Endothelial cell of umbilical vein (primary cell): ENCODE measurements at regions not wholly inside any gene's neighbourhood (a gene's known extent, or its start where the extent isn't known, plus 50 kb on each side); places are given as distances from the start of the nearest gene placed in this dataset.

Experiments
- BruUV-seq: library from RNA; stranded (reverse); fragments of 400-500 nt; replicated peaks from 2 replicates; lab custom pipeline; 2021; lab: Mats Ljungman, UMichigan
- CTCF ChIA-PET: fragments of 300-600, 350-600 bp; sonication (Branson Sonifier 250); formaldehyde crosslinking; loops from one replicate; lab custom pipeline; 2021; ENCODE audit warnings: antibody characterized with exemption, inconsistent platforms; lab: Charles Lee
- POLR2A ChIA-PET: fragments of 300-600, 350-600 bp; sonication (Branson Sonifier 250); formaldehyde crosslinking; loops from one replicate; lab custom pipeline; 2021; ENCODE audit warnings: antibody characterized with exemption, inconsistent platforms; lab: Charles Lee
- DNase-seq: peaks from one replicate; pipeline ENCODE4 v3.0.0-alpha.2; 2011; ENCODE audit warnings: low read depth, low spot score
- FAIRE-seq: peaks from 2 replicates; lab custom pipeline; 2011; peaks lifted over from hg19 to GRCh38; lab: Jason Lieb, UNC
- H2AFZ ChIP-seq: 2 replicates; pipeline ENCODE4 v1.6.0; 2012; ENCODE audit warnings: low read depth, low read length, control low read depth, inconsistent platforms
- H3K27ac ChIP-seq: 2 replicates; pipeline ENCODE4 v1.5.1; 2011; ENCODE audit warnings: low read depth, mild to moderate bottlenecking, control low read depth, low read length, moderate library complexity; ENCODE audit not compliant: insufficient read depth
- H3K27me3 ChIP-seq, 2 experiments: 2 replicates each; pipeline versions ENCODE4 v1.6.0 to v1.6.1; 2011; ENCODE audit warnings: low read length in 2 of 2, mixed read lengths in 1 of 2; ENCODE audit not compliant: control insufficient read depth in 2 of 2, insufficient read depth in 2 of 2
- H3K36me3 ChIP-seq, 2 experiments: 2 replicates in 1 of 2; 3 replicates in 1 of 2; pipeline ENCODE4 v1.5.1; 2011; ENCODE audit warnings: low read length in 2 of 2, mild to moderate bottlenecking in 1 of 2, moderate library complexity in 1 of 2; ENCODE audit not compliant: control insufficient read depth in 2 of 2, insufficient read depth in 2 of 2; ENCODE audit errors: extremely low read depth in 1 of 2
- H3K4me1 ChIP-seq: 3 replicates; pipeline ENCODE4 v1.5.1; 2011; ENCODE audit warnings: mild to moderate bottlenecking, low read length; ENCODE audit not compliant: control insufficient read depth, insufficient read depth; ENCODE audit errors: extremely low read depth
- H3K4me2 ChIP-seq: 2 replicates; pipeline ENCODE4 v1.6.1; 2011; ENCODE audit warnings: low read length, control low read depth, mixed read lengths; ENCODE audit not compliant: insufficient read depth
- H3K4me3 ChIP-seq, 3 experiments: fragments of 200-600 bp in 1 of 3; sonication (generic), shearing (Covaris generic) in 1 of 3; replicated peaks in 1 of 3; 2 replicates each; pipeline ENCODE4 v1.5.1; 2011 to 2016; ENCODE audit warnings: control low read depth in 3 of 3, low read length in 3 of 3, mild to moderate bottlenecking in 2 of 3, inconsistent platforms in 1 of 3, low read depth in 1 of 3, moderate library complexity in 1 of 3; ENCODE audit not compliant: insufficient read depth in 1 of 3
- H3K79me2 ChIP-seq: 2 replicates; pipeline ENCODE4 v1.6.0; 2012; ENCODE audit warnings: low read length, inconsistent platforms; ENCODE audit not compliant: control insufficient read depth, insufficient read depth
- H3K9ac ChIP-seq: replicated peaks from 2 replicates; pipeline ENCODE3; 2011; ENCODE audit warnings: low read length, control low read depth; ENCODE audit not compliant: insufficient read depth; ENCODE audit errors: extremely low read depth
- H3K9me1 ChIP-seq: replicated peaks from 3 replicates; pipeline ENCODE4 v1.6.0; 2011; ENCODE audit warnings: mild to moderate bottlenecking, low read length; ENCODE audit not compliant: control insufficient read depth, insufficient read depth; ENCODE audit errors: extremely low read depth
- H3K9me3 ChIP-seq: replicated peaks from 2 replicates; pipeline ENCODE4 v1.5.1; 2012; ENCODE audit warnings: low read length, inconsistent platforms; ENCODE audit not compliant: control insufficient read depth, insufficient read depth
- H4K20me1 ChIP-seq: replicated peaks from 2 replicates; pipeline ENCODE3; 2011; ENCODE audit warnings: mild to moderate bottlenecking, low read length; ENCODE audit not compliant: control insufficient read depth, insufficient read depth; ENCODE audit errors: extremely low read depth
- EZH2 ChIP-seq: IDR thresholded peaks from 2 replicates; pipeline ENCODE4 v1.6.1; 2012; ENCODE audit warnings: borderline replicate concordance, low read depth, mild to moderate bottlenecking, moderate library complexity, low read length, inconsistent platforms; ENCODE audit not compliant: severe bottlenecking
- FOS ChIP-seq: IDR thresholded peaks from 2 replicates; pipeline ENCODE4 v1.6.1; 2011; ENCODE audit warnings: mild to moderate bottlenecking, low read length, moderate library complexity, borderline replicate concordance; ENCODE audit not compliant: insufficient read depth
- GATA2 ChIP-seq: IDR thresholded peaks from 2 replicates; pipeline ENCODE4 v1.7.0; 2011; ENCODE audit warnings: low read depth, mild to moderate bottlenecking, moderate library complexity, mixed read lengths, low read length; ENCODE audit not compliant: insufficient read length, insufficient read depth
- JUN ChIP-seq: IDR thresholded peaks from 2 replicates; pipeline ENCODE4 v1.6.1; 2011; ENCODE audit warnings: borderline replicate concordance, low read depth; ENCODE audit not compliant: insufficient read length, insufficient read depth
- MYC ChIP-seq: IDR thresholded peaks from one replicate; pipeline ENCODE4 v1.6.1; 2011; ENCODE audit warnings: mild to moderate bottlenecking, low read depth, low read length
- POLR2A ChIP-seq: IDR thresholded peaks from 2 replicates; pipeline ENCODE4 v1.6.1; 2012; ENCODE audit warnings: low read depth, mild to moderate bottlenecking, control low read depth, low read length
- POLR2AphosphoS5 ChIP-seq: IDR thresholded peaks from 2 replicates; pipeline ENCODE4 v1.6.1; 2012; ENCODE audit warnings: low read depth, mild to moderate bottlenecking, control low read depth, low read length, moderate library complexity; ENCODE audit not compliant: insufficient read depth
- dilution Hi-C: fragments of 300-500 bp; cut with MboI; formaldehyde crosslinking; loops from one replicate; pipeline ENCODE4 v1.15.0; 2019; ENCODE audit warnings: low sequenced_read_pairs; ENCODE audit not compliant: extremely low pct_ligation_motif_present
- intact Hi-C: fragments of 100-400 bp; cut with micrococcal nuclease; formaldehyde crosslinking; loops from one replicate; pipeline ENCODE4 v1.10.0; 2022
- TF ChIP-seq, protein P1 (sequence below), 2 donors: IDR thresholded peaks; 1 replicate in 1 of 2; 2 replicates in 1 of 2; pipeline ENCODE4 v1.5.1; 2011; ENCODE audit warnings: low read length in 2 of 2, mild to moderate bottlenecking in 2 of 2, moderate library complexity in 2 of 2, control low read depth in 1 of 2, inconsistent platforms in 1 of 2, low read depth in 1 of 2; ENCODE audit not compliant: insufficient read depth in 1 of 2; ENCODE audit errors: extremely low read depth in 1 of 2
- TF ChIP-seq, protein P2 (sequence below): IDR thresholded peaks from 2 replicates; pipeline ENCODE4 v1.6.1; 2011; ENCODE audit not compliant: insufficient read depth, insufficient read length

DNA sequence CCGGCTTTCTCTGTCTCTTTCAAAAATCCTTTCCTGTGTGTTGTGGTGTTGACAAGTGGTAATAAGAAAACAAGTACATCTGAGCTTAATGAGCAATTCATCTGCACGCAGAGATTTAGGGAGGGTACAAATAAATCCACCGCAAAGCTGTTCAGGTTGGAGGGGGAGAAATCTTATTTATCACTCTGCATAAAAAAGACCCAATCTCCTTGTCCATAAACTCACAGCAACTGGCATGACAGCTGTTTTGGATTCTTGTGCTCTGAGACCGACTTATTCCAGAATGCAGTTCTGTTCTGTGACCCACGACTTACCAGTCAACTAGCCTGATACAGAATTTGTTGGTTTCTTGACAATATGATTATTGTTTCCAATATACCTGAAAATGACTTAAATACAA, 380.1 kb downstream of the SOX11 start:
- Histone ChIP-seq H3K4me3 (no peak overlapping the region), H2AFZ (no peak overlapping the region), H4K20me1 (no peaks in the 10 kb centered on the region), H3K27me3 (no peaks in the 10 kb centered on the region), H3K4me2 (no peak overlapping the region), H3K9me3 (peaks cover 6% of the 10 kb centered on the region), H3K27ac (no peak overlapping the region), H3K79me2 (no peaks in the 10 kb centered on the region), H3K9me1 (no peaks in the 10 kb centered on the region), H3K9ac (no peak overlapping the region), H3K4me1 (no peaks in the 10 kb centered on the region), H3K36me3 (no peaks in the 10 kb centered on the region)
- FAIRE-seq = no peak
- POLR2A ChIA-PET = no interaction called here
- BruUV-seq = no TSS peak
- no peak for DNase-seq
- dilution Hi-C loops = no loop called here
- intact Hi-C loops = no loop called here
- CTCF ChIA-PET = no interaction called here
- no peak for TF ChIP-seq FOS
- TF ChIP-seq JUN = no peak
- no peak for TF ChIP-seq GATA2
- no peak for TF ChIP-seq EZH2
- TF ChIP-seq, protein P1, sequence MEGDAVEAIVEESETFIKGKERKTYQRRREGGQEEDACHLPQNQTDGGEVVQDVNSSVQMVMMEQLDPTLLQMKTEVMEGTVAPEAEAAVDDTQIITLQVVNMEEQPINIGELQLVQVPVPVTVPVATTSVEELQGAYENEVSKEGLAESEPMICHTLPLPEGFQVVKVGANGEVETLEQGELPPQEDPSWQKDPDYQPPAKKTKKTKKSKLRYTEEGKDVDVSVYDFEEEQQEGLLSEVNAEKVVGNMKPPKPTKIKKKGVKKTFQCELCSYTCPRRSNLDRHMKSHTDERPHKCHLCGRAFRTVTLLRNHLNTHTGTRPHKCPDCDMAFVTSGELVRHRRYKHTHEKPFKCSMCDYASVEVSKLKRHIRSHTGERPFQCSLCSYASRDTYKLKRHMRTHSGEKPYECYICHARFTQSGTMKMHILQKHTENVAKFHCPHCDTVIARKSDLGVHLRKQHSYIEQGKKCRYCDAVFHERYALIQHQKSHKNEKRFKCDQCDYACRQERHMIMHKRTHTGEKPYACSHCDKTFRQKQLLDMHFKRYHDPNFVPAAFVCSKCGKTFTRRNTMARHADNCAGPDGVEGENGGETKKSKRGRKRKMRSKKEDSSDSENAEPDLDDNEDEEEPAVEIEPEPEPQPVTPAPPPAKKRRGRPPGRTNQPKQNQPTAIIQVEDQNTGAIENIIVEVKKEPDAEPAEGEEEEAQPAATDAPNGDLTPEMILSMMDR (IDR thresholded peaks at IDR 0.05; ENCODE audit: extremely low read depth in 1 of 2, insufficient read depth in 1 of 2, low read depth in 1 of 2, low read length in 2 of 2) = no peak
- no peak for TF ChIP-seq POLR2AphosphoS5
- no peak for TF ChIP-seq POLR2A
- no peak for TF ChIP-seq MYC
- TF ChIP-seq, protein P2, sequence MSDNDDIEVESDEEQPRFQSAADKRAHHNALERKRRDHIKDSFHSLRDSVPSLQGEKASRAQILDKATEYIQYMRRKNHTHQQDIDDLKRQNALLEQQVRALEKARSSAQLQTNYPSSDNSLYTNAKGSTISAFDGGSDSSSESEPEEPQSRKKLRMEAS = no peak
